Muscle of arm (tissue), 1 donor: ENCODE measurements at regions not wholly inside any gene's neighbourhood (a gene's known extent, or its start where the extent isn't known, plus 50 kb on each side); places are given as distances from the start of the nearest gene placed in this dataset.
"Not testable (repeated sequence)": the region's sequence is repeated elsewhere in the genome, so short reads cannot be mapped to it uniquely, and the experiment has no call there.

Experiments used
- DNase-seq: peaks from one replicate; pipeline ENCODE4 v3.0.0-alpha.2; 2013

DNA sequence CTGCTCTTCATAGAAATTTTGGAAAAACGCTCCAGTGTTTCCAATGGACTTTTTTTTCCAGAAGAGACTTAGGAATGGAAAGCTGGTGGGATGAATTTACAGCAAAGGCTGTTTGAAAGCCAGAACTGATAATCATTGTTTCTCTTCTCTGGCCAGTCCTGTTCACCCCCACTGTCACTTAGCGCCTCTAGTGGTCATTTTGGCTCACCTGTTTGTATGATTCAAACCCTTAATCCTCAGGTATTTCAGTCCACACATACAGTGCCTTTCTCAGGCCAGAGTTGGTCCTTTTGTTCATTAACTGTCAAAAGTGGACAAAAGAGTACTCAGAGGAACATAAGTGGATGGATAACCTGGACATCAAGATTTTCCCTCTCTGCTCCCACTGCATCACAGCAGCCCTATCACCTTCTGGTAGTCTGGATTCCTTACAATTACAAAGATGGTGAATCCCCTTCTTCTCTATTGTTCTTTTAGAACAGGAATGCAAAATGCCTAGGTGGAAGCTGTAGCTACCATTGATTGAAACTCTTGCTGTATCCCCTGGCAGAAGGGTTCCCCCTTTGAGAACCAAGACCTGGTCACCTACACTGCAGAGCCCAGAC lies 177.6 kb upstream of the OLFM3 start:
- DNase-seq = no peak

DNA sequence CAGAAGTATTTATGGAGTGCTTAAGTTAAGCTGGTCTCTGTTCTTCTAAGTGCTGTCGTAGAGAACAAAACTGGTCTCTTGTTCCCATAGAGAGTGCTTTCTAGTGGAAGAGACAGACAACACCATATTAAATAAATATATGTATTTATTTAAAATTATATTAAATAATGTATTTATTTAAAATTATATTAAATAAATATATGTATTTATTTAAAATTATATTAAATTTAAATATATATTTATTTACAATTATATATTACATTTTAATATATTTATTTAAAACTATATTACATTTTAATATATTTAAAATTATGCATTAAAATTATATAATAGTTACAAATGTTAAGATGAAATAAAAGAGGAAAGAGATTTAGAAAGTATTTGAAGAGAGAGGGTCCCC lies 175.5 kb upstream of the OLFM3 start:
- no peak for DNase-seq

GRCh38 chr1:102163799-102164198 lies 167.1 kb upstream of the OLFM3 start:
- DNase-seq = no peak

DNA sequence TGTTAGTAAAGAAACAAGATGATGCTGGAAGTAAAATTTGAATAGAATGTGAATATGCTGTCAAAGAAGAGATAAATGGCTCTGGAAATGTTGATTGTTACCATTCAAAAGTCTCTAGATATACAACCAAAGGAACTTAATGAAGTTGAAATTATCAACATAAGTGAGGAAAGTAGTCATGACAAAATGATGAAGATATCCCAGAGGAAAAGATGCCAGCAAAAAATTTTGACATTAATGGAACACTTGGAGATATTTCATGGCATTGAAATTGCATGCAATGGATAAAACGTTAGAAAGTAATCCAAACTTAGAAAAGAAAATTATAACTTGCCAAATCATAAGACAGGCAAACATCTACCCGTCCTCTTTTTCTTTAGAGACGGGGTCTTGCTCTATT lies 154.5 kb upstream of the OLFM3 start:
- DNase-seq = no peak

GRCh38 chr1:102120910-102121309 lies 124.2 kb upstream of the OLFM3 start:
- DNase-seq = no peak

DNA sequence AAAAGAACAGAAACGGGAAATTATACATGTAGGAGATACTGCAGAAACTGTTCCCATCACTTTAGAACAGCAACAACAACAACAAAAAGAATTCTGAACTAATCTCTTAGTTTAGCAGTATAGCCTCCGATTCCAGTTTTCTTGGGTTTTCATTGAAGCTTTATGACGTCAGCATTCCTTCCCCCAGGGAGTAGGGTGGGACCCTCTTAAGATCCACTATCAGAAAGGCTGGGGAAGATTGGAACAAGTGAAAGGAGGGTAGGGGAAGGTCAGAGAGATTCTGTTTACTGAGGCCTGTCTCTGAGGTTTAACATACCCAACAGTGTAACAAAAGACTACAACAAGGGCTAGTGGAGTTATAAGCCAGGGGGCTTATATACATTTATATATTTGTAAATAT lies 121.4 kb upstream of the OLFM3 start:
- DNase-seq = no peak

DNA sequence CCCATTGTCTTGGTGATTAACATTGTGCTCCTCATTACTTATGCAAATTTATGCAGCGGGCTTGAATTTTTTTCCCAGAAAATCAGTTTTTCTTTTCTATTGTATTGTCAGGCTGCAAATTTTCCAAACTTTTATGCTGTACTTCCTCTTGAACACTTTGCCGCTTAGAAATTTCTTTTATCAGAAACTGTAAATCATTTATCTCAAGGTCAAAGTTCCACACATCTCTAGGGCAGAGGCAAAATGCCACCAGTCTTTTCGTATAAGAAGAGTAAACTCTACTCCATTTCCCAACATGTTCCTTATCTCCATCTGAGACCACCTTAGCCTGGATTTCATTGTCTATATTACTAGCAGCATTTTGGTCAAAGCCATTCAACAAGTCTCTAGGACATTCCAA lies 113.9 kb upstream of the OLFM3 start:
- no peak for DNase-seq

- DNase-seq = not testable (repeated sequence)
Observed at GRCh38 chr1:102109493-102109892, 112.8 kb upstream of the OLFM3 start.

- DNase-seq = no peak
Observed at GRCh38 chr1:102107441-102107840, 110.7 kb upstream of the OLFM3 start.

GRCh38 chr1:102105931-102106550 lies 109.3 kb upstream of the OLFM3 start:
- DNase-seq = no peak

DNA sequence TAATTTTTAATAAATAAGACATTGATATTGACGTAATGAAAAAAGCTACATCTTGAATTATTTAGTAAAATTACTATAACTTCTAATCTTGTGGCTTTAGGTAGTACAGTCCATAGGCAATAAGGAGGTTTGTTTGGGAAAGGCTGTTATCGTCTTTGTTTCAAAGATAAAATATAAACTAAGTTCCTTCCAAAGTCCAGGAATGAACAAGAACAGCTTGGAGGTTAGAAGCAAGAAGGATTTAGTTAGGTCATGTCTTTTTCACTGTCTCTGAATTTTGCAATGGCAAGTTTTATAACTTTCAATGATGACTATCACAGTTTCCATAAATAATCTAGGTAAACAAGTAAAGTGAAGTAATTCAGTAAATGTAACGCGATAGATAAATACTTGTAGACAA lies 106.9 kb upstream of the OLFM3 start:
- no peak for DNase-seq

DNA sequence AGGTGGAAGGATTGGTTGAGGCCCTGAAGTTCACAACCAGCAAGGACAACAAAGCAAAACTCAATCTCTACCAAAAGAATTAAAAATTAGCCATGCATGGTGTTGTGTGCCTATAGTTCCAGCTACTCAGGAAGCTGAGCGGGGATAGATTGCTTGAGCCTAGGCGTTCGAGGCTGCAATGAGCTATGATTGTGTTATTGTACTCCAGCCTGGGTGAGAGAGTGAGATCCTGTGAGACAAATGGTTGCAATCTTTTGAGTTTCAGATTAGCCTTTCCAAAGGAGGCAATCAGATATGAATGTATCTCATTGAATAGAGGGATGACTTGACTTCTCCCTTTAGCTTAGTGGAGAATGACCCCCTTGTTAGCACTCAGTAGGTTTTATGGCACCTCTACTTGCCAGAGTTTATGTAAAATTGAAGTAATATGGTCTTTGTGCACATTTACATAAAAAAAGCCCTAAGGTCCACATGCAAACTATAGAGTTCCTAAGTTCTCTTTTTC lies 105.6 kb upstream of the OLFM3 start:
- DNase-seq = no peak

DNA sequence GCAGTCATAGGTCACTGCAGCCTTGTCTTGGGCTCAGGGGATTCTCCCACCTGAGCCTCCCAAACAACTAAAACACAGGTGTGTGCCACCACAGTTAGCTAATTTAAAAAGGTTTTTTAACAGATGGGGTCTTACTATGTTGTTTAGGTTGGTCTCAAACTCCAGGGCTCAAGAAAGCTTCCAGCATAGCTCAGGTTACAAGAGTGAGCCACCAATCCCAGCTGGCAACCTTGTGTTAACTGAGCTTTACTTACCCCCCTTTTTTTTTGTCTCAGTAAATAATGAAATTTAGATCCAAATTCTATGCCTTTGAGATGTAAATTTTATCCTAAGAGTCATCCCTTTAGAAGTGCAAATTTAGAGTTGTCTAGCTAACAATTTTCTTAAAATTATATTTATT lies 103.9 kb upstream of the OLFM3 start:
- no peak for DNase-seq

GRCh38 chr1:102099916-102100315 lies 103.2 kb upstream of the OLFM3 start:
- no peak for DNase-seq

GRCh38 chr1:102098536-102098935 lies 101.8 kb upstream of the OLFM3 start:
- no peak for DNase-seq

DNA sequence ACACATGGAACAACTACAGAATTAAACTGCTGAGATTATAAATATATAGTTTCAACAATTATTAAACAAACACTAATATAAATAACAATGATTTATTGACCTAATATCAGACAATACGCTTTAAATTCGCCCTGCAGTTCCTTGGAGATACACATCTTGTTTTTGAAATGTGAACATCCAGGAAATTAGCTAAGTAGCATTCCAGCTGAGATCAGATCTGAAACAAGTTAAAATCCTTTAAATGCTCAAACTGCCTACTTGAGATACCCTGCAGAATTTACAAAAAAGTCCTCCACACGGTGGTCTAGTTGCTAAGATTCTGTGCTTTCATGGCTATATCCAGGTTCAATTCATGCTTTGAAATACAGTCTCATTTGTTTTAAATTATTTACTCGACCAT lies 101.4 kb upstream of the OLFM3 start:
- no peak for DNase-seq

- no peak for DNase-seq
Observed at GRCh38 chr1:102097451-102097850, 100.7 kb upstream of the OLFM3 start.

DNA sequence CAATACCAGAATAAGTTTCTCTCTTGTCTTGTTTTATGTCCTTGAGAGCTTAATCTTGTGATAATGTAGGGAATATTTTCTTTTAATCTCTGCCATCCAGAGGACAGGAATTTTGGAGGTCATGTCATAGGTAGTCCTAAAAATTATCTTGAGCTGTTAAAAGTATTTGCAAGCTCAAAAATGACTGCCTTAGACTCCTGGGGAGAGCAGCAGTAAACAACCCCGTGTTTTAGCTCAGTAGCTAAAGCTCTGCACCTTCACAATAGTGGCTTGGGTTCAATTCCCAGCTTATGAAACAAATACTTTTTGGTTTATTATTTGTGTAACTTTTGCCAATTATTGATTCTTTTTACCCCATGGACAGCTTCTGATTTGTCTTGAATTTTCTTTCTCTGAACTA lies 99.4 kb upstream of the OLFM3 start:
- no peak for DNase-seq

DNA sequence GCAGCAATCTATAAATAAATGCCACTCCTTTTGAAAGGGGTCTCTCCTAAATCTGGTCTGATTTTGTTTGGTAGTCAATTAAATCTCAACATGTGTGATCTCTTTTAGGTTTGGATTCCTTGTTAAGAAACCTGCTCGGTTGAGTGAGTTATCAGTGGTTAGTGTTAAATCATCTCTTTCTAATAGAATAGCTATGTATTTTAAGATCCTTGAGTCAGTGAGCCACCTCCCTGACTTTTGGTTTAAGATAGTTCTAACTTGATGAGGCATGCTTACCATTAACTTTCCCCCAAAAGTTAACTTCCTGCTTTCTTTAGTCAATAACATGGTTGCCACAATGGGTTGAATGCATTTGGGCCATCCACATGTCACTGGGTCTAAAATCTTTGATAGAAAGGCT lies 93.1 kb upstream of the OLFM3 start:
- no peak for DNase-seq

- no peak for DNase-seq
Observed at GRCh38 chr1:102085896-102086295, 89.2 kb upstream of the OLFM3 start.

- no peak for DNase-seq
Observed at GRCh38 chr1:102084771-102085535, 88.2 kb upstream of the OLFM3 start.

- DNase-seq = no peak
Observed at GRCh38 chr1:102083192-102083591, 86.5 kb upstream of the OLFM3 start.

GRCh38 chr1:102074874-102075273 lies 78.1 kb upstream of the OLFM3 start:
- no peak for DNase-seq
